HepG2 (cell line): ENCODE measurements at regions not wholly inside any gene's neighbourhood (a gene's known extent, or its start where the extent isn't known, plus 50 kb on each side); places are given as distances from the start of the nearest gene placed in this dataset.

Source experiments
- DNMT1 ChIP-seq: sonication (generic); formaldehyde crosslinking; IDR thresholded peaks from 2 replicates; pipeline ENCODE4 v1.5.1; 2020; ENCODE audit warnings: mild to moderate bottlenecking, missing genetic modification reagents
- EZH2 ChIP-seq: conservative IDR thresholded peaks from 2 replicates; pipeline ENCODE4 v1.6.1; 2012; ENCODE audit warnings: mild to moderate bottlenecking, low read depth, low read length, moderate library complexity
- HCFC1 ChIP-seq: fragments of 150-350 bp; IDR thresholded peaks from 2 replicates; pipeline ENCODE4 v1.6.1; 2014; ENCODE audit warnings: low read depth, low read length
- HMG20A ChIP-seq: IDR thresholded peaks from 2 replicates; pipeline ENCODE4 v1.6.1; 2016; ENCODE audit warnings: borderline replicate concordance
- MED13 ChIP-seq: sonication (generic); formaldehyde crosslinking; IDR thresholded peaks from 2 replicates; pipeline ENCODE4 v1.5.0; 2020; ENCODE audit warnings: missing genetic modification reagents
- POLR2AphosphoS5 ChIP-seq: IDR thresholded peaks from 2 replicates; pipeline ENCODE4 v1.6.1; 2012; ENCODE audit warnings: low read depth, low read length
- SIX1 ChIP-seq: sonication (generic); formaldehyde crosslinking; IDR thresholded peaks from 2 replicates; pipeline ENCODE4 v1.4.0; 2020; ENCODE audit warnings: missing genetic modification reagents, borderline replicate concordance
- YEATS4 ChIP-seq: sonication (generic); formaldehyde crosslinking; IDR thresholded peaks from 2 replicates; pipeline ENCODE4 v1.4.0; 2020; ENCODE audit warnings: missing genetic modification reagents, borderline replicate concordance
- ZNF24 ChIP-seq: fragments of 450-650 bp; IDR thresholded peaks from 2 replicates; pipeline ENCODE4 v1.6.1; 2017; ENCODE audit warnings: antibody characterized with exemption, mild to moderate bottlenecking
- ZNF251 ChIP-seq: sonication (generic); formaldehyde crosslinking; IDR thresholded peaks from 2 replicates; pipeline ENCODE4 v1.9.0; 2021; ENCODE audit warnings: mild to moderate bottlenecking, missing genetic modification reagents

- TF ChIP-seq DNMT1 (CRISPR knock-in tag) (no peak), EZH2 (no peak), SIX1 (CRISPR knock-in tag) (no peak), YEATS4 (CRISPR knock-in tag) (no peak), ZNF24 (no peak), HMG20A (CRISPR knock-in tag) (no peak), POLR2AphosphoS5 (no peak), MED13 (no peak), ZNF251 (CRISPR knock-in tag) (no peak), HCFC1 (no peak)
Measured at GRCh38 chr5:114700823-114701222, 339.0 kb downstream of the KCNN2 start.
